GM19240 (cell line): ENCODE measurements at regions not wholly inside any gene's neighbourhood (a gene's known extent, or its start where the extent isn't known, plus 50 kb on each side); places are given as distances from the start of the nearest gene placed in this dataset.

Source experiments
- DNase-seq: peaks from one replicate; pipeline ENCODE4 v3.0.0; 2011; ENCODE audit warnings: low spot score; ENCODE audit not compliant: insufficient read length

- DNase-seq: no peak
Observed at GRCh38 chr4:126800575-126801141, 832.1 kb upstream of the INTU start.

DNA sequence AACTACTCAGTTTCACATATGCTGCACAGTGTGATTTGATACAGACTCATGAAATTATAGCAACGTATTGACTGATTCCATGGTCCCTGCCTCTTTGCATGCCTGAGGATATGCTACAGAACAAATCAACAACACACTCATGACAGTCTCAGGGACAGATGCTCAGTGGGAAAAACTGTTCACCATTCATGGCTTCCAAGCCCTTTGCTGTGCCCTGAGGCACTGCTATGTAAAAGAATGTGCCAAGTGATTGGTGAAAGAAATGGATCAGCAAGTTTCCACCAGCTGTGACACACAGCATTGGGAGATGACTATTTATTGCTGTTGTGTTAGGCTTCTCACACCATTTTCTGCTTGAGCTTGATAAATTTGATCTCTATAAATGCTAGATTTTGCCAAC is 825.6 kb upstream of the INTU start:
- DNase-seq: no peak

- no peak for DNase-seq
Observed at GRCh38 chr4:126812076-126812475, 820.7 kb upstream of the INTU start.

GRCh38 chr4:126820631-126821030 is 812.1 kb upstream of the INTU start:
- no peak for DNase-seq

DNA sequence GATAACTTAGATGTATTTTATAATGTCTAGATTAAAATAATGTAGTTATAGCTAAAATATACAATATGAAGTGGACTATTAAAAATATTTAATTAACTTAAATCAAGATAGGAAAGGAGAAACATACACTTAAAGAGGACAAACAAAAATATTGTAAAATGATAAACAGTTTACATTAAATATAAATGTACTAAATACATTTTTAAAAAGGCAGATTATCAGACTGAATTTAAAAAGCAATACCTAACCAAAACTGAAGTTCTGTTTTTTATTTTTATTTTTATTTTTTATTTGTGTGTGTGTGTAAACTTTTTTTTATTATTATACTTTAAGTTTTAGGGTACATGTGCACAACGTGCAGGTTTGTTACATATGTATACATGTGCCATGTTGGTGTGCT is 811.6 kb upstream of the INTU start:
- no peak for DNase-seq

DNA sequence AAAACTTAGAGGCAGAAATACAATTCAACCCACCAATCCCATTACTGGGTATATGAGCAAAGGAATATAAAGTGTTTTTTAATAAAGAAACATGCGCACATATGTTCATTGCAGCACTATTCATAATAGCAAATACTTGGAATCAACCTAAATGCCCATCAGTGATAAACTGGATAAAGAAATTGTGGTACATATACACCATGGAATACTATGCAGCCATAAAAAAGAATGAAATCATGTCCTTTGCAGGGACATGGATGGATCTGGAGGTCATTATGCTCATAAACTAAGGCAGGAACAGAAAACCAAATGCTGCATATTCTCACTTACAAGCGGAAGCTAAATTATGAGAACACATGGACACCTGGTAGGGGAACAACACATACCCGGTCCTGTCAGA is 807.7 kb upstream of the INTU start:
- no peak for DNase-seq

DNA sequence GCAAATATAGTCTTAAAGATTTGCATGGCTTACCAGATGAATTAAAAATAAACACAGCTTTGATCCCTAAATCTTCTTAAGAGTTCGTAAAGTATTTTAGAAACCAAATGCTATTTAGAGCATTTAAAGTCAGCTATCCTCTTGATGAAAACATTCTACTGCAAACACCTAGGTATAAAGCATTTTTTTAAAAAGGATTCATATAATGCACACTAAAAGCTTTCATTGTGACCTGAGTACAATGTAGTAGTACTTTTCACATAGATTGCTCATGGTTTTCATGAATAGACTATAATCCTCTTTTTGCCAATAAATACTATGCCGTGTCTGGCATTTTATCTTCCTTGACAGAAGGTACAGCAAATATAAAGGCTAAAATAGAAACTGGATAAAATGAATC is 805.1 kb upstream of the INTU start:
- DNase-seq: no peak

- no peak for DNase-seq
Observed at GRCh38 chr4:126834854-126835253, 797.9 kb upstream of the INTU start.

- DNase-seq: no peak
Observed at GRCh38 chr4:126838941-126839679, 793.6 kb upstream of the INTU start.

- DNase-seq: no peak
Observed at GRCh38 chr4:126843492-126844067, 789.2 kb upstream of the INTU start.

DNA sequence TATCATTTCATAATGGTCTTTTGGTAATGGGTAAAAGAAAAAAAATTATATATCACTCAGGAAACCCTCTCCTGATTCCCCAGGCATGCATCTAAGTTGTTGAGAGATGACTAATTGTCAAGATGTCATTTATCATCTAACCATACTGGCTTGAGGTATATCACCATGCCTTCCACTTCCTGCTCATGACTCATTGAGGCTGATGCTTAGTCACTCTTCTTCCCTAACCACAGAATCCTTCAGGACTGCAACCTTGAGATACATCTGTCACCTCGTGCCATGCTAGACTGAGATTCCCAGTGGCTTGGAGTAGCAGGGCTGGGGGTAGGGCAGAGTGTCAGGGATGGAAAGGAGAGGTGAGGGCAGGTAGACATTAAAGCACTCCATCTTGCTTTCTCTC is 782.5 kb upstream of the INTU start:
- DNase-seq: no peak

GRCh38 chr4:126851391-126851790 is 781.4 kb upstream of the INTU start:
- no peak for DNase-seq

DNA sequence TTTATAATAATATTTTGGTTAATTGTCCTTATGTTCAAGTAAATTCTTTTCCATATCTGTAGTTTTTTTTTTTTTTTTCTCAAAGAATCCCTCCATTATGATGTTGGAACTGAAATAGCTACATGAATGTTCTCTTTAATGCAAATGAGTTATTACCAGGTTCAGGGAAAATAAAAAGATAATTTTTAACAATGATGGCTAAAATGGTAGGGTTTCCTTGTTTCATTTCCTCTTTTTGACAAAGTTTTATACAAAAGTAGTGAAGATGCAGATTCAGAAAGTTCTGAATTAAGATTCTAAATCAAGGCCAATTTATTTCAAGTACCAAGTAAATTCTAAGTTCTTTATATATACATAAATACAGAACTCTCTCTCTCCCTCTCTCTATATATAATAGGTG is 779.0 kb upstream of the INTU start:
- DNase-seq: no peak

- DNase-seq: no peak
Observed at GRCh38 chr4:126856906-126857305, 775.9 kb upstream of the INTU start.

DNA sequence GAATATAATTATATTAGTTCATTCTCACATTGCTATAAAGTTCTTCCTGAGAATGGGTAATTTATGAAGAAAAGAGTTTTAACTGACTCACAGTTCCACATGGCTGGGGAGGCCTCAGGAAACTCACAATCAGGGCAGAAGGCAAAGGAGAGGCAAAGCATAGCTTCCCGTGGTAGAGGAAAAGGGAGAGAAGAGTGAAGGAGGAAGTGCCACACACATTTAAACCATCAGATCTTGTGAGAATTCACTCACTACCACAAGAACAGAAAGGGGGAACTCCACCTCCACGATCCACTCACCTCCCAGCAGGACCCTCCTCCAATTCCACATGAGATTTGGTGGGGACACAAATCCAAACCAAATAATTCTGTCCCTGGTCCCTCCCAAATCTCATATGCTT is 773.4 kb upstream of the INTU start:
- DNase-seq: no peak

DNA sequence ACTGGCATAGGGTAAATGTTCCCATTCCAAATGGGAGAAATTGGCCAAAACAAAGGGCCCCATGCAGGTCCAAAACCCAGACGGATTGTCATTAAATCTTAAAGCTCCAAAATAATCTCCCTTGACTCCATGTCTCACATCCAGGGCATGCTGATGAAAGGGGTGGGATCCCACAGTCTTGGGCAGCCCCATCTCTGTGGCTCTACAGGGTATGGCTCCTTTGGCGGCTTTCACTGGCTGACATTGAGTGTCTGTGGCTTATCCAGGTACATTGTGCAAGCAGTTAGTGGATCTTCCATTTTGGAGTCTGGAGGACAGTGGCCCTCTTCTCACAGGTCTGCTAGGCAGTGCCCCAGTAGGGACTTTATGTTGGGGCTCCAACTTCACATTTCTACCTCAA is 772.9 kb upstream of the INTU start:
- no peak for DNase-seq

GRCh38 chr4:126860308-126860707 is 772.4 kb upstream of the INTU start:
- no peak for DNase-seq

- no peak for DNase-seq
Observed at GRCh38 chr4:126869967-126870366, 762.8 kb upstream of the INTU start.

GRCh38 chr4:126871810-126872209 is 760.9 kb upstream of the INTU start:
- no peak for DNase-seq

DNA sequence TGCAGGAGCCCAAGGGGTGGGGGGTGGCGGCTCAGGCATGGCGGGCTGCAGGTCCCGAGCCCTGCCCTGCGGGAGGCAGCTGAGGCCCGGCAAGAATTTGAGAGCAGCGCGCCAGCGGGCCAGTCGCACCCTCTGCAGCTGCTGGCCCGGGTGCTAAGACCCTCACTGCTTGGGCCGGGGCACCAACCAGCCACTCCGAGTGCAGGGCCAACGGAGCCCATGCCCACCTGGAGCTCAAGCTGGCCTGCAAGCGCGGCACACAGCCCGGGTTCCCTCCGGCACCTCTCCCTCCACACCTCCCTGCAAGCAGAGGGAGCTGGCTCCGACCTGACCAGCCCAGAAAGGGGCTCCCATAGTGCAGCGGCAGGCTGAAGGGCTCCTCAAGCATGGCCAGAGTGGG is 758.2 kb upstream of the INTU start:
- DNase-seq: no peak

GRCh38 chr4:126888968-126889367 is 743.8 kb upstream of the INTU start:
- no peak for DNase-seq

DNA sequence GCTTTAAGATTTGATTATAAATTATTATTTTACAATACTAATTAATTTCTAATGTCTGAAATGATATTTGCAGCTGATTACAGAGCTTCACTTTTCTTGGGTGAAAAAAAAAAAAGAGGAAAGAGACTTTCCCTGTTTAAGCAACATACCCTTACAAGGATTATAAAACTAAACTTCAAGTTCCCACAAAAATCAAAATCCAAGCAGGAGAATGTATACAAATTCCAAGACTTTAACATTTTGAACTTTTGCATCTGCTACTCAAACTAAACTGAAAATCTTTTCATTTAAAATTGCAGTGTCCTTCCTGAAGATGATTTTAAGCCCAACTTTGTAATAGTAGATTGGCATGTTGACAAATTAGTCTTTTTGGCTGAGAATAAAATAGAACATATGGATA is 742.4 kb upstream of the INTU start:
- DNase-seq: no peak

GRCh38 chr4:126890994-126891393 is 741.8 kb upstream of the INTU start:
- no peak for DNase-seq
